Caki2 (cell line): ENCODE measurements at regions not wholly inside any gene's neighbourhood (a gene's known extent, or its start where the extent isn't known, plus 50 kb on each side); places are given as distances from the start of the nearest gene placed in this dataset.

ENCODE experiments used
- DNase-seq: peaks from one replicate; pipeline ENCODE4 v3.0.0-alpha.2; 2015; ENCODE audit warnings: low read depth
- in situ Hi-C: cut with HindIII; loops from 2 replicates; pipeline ENCODE4 v1.10.0; 2016; ENCODE audit warnings: low sequenced_read_pairs, low pct_unique_long_range_greater_than_20kb, mixed read lengths

GRCh38 chr16:27670071-27670810 lies 120.3 kb downstream of the KATNIP start:
- in situ Hi-C loops, result no loop called here
- DNase-seq, result no peak

DNA sequence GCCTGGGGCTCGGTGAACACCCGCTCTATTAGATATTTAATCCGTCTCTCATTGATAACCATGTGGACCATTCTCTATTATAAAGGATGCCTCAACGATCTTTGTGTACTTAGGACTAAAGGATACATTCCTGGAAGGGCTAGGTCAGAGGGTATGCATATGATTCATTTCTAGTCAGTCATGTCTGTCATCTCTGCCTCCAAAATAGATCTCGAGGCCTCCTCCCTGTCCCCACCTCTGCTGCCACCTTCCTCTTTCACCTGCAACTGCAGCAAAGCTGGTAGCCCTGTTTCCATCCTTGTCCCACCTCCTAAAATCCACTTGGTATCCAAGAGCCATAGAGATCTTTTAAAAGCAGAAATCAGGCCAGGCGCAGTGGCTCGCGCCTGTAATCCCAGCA lies 121.5 kb downstream of the KATNIP start:
- in situ Hi-C loops, result no loop called here
- no peak for DNase-seq

DNA sequence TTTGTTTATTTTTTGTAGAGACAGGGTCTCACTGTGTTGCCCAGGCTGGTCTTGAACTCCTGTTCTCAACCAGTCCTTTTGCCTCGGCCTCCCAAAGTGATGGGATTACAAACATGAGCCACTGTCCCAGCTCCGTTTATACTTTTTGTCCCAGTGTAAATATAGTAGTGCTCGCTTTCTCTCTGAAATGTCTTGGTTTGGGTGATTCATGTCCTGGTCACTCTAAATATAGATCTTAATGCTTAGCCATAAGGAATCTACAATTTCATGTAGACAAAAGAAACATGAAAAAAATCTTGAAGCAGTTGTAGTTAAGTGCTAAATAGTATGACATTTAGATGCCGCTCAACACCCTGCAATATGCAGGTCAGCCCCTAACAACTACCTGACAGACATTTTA lies 126.9 kb downstream of the KATNIP start:
- in situ Hi-C loops, result no loop called here
- peak; percentile 53 for DNase-seq

GRCh38 chr16:27677263-27677662 lies 127.3 kb downstream of the KATNIP start:
- peak; percentile 66 for DNase-seq
- in situ Hi-C loops, result no loop called here

DNA sequence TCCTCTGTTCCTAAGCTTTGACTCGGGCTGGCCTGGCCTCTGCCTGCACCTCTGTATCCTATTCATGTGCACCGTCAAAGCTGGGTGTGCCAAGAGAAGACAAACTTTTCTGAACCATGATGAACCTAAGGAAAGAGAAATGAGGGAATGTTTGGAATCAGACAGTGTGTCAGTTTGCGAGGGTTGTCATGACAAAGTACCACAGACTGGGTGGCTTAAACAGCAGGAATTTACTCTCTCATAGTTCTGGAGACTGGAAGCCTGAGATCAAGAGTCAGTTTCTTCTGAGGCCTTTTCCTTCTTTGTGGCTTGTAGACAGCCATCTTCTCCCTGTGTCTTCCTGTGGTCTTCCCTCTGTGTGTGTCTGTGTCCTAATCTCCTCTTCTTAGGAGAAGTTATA lies 129.0 kb downstream of the KATNIP start:
- in situ Hi-C loops, result no loop called here
- DNase-seq, result no peak

DNA sequence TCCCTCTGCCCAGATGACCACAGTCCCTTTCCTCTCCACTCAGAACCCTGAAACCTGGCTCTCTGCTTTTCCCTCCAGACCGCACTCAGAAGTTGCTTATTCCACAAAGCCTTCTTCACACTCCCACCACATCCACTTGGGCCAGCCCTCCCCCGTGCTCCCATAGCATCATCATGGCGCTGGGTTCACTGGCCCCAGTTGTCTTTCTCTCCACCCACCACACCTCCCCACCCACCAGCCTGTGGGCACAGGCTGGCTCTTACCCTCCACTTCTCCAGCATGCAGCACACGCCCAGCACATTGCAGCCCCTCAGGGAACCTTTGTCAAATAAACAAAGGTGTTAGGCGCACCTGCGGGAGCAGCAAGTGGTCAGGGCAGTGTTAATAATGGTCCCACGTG lies 130.0 kb downstream of the KATNIP start:
- in situ Hi-C loops, result no loop called here
- DNase-seq, result no peak

DNA sequence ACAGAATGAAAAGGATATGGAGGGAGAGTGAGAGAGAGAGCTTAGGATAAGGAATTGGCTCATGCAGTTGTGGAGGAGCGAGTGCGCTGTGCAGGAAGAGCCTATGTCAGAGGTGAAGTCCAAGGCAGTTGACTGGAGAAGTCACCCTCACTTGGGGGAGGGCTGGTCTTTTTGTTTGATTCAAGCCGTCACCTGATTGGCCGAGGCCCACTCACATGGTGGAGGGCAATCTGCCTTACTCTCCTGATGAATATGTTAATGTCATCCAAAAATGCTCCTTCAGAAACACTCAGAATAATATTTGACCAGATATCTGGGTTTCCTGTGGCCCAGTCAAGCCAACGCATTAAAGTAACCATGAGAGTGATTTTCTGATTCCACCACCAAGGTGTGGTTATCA lies 131.7 kb downstream of the KATNIP start:
- in situ Hi-C loops, result no loop called here
- no peak for DNase-seq

DNA sequence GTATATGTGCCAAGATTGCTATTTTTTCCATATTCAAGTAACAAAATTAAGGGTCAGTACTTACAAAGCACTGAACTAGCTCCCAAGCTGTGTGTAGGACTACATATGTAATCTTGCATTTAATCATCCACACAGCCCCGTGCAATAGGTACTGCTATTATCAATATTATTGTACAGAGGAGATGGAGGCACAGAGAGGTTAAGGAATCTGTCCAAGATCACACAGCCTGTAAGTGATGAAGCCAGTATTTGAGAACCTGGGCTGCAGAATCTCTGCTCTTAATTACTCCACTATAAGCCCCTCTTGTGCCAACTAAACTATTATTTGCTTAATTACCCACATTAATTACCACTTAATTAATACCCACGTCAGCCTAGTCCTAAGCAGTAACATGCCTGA lies 134.1 kb downstream of the KATNIP start:
- in situ Hi-C loops, result no loop called here

GRCh38 chr16:27685807-27686206 lies 135.9 kb downstream of the KATNIP start:
- in situ Hi-C loops, result no loop called here

More for the DNA sequence above, 134.1 kb downstream of the KATNIP start:
- no peak for DNase-seq

DNA sequence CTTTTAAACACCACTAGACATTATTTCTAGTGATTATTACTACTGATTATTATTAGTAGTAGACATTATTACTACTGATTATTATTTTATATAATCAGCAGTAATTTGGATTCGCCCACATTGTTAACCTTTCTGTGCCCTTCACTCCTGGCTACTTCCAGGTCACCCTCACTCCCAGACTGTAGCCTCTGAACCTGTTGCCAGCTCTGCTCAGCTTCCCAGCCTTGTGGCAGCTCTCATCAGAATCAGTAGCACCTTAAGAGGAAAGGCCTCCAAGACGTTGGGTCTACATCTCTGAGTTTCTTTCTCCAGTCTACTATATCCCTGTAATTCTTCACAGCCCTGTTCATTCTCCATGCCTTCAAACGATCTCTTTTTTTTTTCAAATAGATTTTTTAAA lies 137.0 kb downstream of the KATNIP start:
- DNase-seq, result no peak
- in situ Hi-C loops, result no loop called here

More at GRCh38 chr16:27685807-27686206, 135.9 kb downstream of the KATNIP start:
- no peak for DNase-seq

DNA sequence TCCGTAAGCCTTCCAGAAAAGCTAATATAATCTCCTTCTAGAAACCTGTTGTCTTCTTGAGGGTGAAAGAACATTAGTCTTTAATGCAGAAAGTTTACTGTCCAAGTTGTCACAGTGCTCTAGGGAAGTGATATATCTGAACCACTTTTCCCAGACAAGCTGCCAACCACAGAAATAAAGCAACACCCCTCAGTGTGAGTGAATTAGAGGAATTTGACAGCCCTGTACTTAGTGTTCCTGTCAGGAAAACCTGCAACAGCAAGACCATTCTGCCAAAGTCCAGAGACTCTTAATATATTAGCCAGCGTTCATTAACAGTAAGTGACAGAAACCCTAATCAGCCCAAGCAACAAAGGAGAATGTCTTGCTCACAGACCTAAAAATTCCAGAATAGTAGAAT lies 137.7 kb downstream of the KATNIP start:
- in situ Hi-C loops, result no loop called here
- DNase-seq, result no peak

DNA sequence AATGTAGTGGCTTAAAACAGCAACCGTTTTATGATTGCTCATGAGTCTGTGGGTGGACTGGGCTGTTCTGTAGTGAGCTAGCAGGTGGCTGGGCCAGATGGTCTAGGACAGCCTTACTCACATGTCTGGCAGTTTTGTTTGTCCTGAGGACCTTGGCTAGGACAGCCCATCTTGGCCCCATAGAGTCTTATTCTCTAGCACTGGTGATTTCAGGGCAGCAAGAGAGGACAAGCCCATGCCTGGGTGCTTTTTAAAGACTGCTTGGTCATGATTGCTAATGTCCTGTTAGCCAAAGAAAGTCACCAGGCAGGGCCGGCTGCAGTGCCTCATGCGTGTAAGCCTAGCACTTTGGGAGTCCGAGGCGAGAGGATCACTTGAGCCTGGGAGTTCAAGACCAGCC lies 139.8 kb downstream of the KATNIP start:
- DNase-seq, result peak; percentile 36
- in situ Hi-C loops, result no loop called here

GRCh38 chr16:27690608-27691007 lies 140.7 kb downstream of the KATNIP start:
- in situ Hi-C loops, result no loop called here
- no peak for DNase-seq

- no peak for DNase-seq
- in situ Hi-C loops, result no loop called here
Observed at GRCh38 chr16:27691721-27692120, 141.8 kb downstream of the KATNIP start.

DNA sequence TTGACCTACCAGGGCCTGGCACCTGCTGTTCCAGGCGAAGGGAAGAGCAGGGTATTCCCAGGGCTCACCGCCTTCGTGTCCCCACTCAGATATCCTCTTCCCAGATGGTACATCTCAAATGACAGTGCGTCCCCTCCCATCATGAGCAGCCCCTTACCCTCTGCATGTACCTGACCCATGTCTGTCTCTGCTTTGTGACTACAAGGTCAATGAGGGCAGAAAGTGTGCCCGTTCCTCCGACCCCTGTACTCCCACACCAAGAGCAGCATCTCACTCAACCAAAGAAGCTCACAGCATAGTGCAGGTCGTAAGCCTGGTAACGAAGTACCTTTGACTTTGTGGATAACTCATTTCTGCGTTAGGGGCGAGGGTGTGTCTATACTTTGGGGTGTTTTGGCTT lies 142.6 kb downstream of the KATNIP start:
- DNase-seq, result no peak

GRCh38 chr16:27695161-27695560 lies 145.2 kb downstream of the KATNIP start:
- no peak for DNase-seq
- in situ Hi-C loops, result no loop called here

More for the DNA sequence above, 142.6 kb downstream of the KATNIP start:
- in situ Hi-C loops, result no loop called here

GRCh38 chr16:27698266-27698665 lies 148.3 kb downstream of the KATNIP start:
- in situ Hi-C loops, result no loop called here
- no peak for DNase-seq

- in situ Hi-C loops, result no loop called here
- DNase-seq, result no peak
Observed at GRCh38 chr16:27698746-27699145, 148.8 kb downstream of the KATNIP start.

- no peak for DNase-seq
- in situ Hi-C loops, result no loop called here
Observed at GRCh38 chr16:27699540-27699939, 149.6 kb downstream of the KATNIP start.

- in situ Hi-C loops, result no loop called here
- DNase-seq, result no peak
Observed at GRCh38 chr16:27700304-27700995, 150.5 kb downstream of the KATNIP start.
